ENCODE measurements at regions not wholly inside any gene's neighbourhood (a gene's known extent, or its start where the extent isn't known, plus 50 kb on each side); places are given as distances from the start of the nearest gene placed in this dataset.

GRCh38 chr1:60963167-60963940 lies 119.0 kb upstream of the NFIA start:
- Histone ChIP-seq H3K27me3 (no peaks in the 10 kb centered on the region), H3K36me3 (no peaks in the 10 kb centered on the region), H3K27ac (no peak overlapping the region), H3K4me1 (no peaks in the 10 kb centered on the region), H3K9me3 (no peaks in the 10 kb centered on the region), H3K4me3 (no peak overlapping the region)
- no peak for DNase-seq
- intact Hi-C loops (cut with DNase I): no loop called here
- TF ChIP-seq CTCF (IDR thresholded peaks at IDR 0.05): no peak
- no peak for ATAC-seq

- Histone ChIP-seq H3K27ac (no peak overlapping the region), H3K4me3 (no peak overlapping the region), H3K36me3 (no peaks in the 10 kb centered on the region), H3K27me3 (no peaks in the 10 kb centered on the region), H3K4me1 (no peaks in the 10 kb centered on the region), H3K9me3 (no peaks in the 10 kb centered on the region)
- intact Hi-C loops (cut with DNase I): no loop called here
- peak; percentile 37 for ATAC-seq
- TF ChIP-seq CTCF (IDR thresholded peaks at IDR 0.05): no peak
- no peak for DNase-seq
Observed at GRCh38 chr1:60960891-60961461, 121.4 kb upstream of the NFIA start.

DNA sequence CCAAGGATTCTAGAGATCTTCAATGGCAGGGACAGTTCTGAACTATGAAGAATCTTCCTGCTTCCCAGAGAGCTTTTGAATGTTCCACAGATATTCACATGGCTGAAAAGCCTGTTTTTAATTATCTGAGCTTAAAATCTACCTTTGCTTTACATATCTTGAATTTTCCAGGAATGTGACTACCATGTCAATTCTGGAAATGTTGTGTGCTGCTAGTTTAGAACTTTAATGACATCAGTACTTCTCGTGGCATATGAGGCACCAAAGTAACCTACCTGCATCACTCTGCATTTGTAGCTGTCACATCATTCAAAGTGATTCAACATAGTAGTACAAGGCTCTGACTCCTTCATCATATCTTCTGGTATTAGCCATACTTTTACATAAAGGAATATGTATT lies 122.7 kb upstream of the NFIA start:
- intact Hi-C loops (cut with DNase I): no loop called here
- Histone ChIP-seq H3K4me1 (no peaks in the 10 kb centered on the region), H3K27me3 (no peaks in the 10 kb centered on the region), H3K27ac (no peak overlapping the region), H3K36me3 (no peaks in the 10 kb centered on the region), H3K4me3 (no peak overlapping the region), H3K9me3 (no peaks in the 10 kb centered on the region)
- no peak for ATAC-seq
- DNase-seq: no peak
- TF ChIP-seq CTCF (IDR thresholded peaks at IDR 0.05): no peak

- Histone ChIP-seq H3K4me3 (no peak overlapping the region), H3K9me3 (no peaks in the 10 kb centered on the region), H3K27me3 (no peaks in the 10 kb centered on the region), H3K27ac (no peak overlapping the region), H3K4me1 (no peaks in the 10 kb centered on the region), H3K36me3 (no peaks in the 10 kb centered on the region)
- DNase-seq: no peak
- TF ChIP-seq CTCF (IDR thresholded peaks at IDR 0.05): no peak
- no peak for ATAC-seq
- intact Hi-C loops (cut with DNase I): no loop called here
Observed at GRCh38 chr1:60958001-60958400, 124.4 kb upstream of the NFIA start.

- no peaks in the 10 kb centered on the region for H3K4me1 ChIP-seq
- intact Hi-C loops (cut with DNase I): no loop called here
- ATAC-seq: no peak
- H3K36me3 ChIP-seq: no peaks in the 10 kb centered on the region
- no peak overlapping the region for H3K4me3 ChIP-seq
- no peak for DNase-seq
- no peak overlapping the region for H3K27ac ChIP-seq
- no peaks in the 10 kb centered on the region for H3K9me3 ChIP-seq
- no peak for TF ChIP-seq CTCF (IDR thresholded peaks at IDR 0.05)
- H3K27me3 ChIP-seq: no peaks in the 10 kb centered on the region
Observed at GRCh38 chr1:60956520-60956919, 125.8 kb upstream of the NFIA start.
